Body of pancreas (tissue), 4 donors: ENCODE measurements at regions not wholly inside any gene's neighbourhood (a gene's known extent, or its start where the extent isn't known, plus 50 kb on each side); places are given as distances from the start of the nearest gene placed in this dataset.

Source experiments
- ATAC-seq: fragments of 150-250 bp; one replicate; pipeline ENCODE4 v1.9.1; 2016
- DNase-seq, 4 donors: peaks; one replicate each; pipeline ENCODE4 v3.0.0-alpha.2; 2019
- H3K27ac ChIP-seq, 4 donors: fragments of 200-600 bp; sonication (generic); 1 replicate in 3 of 4; 2 replicates in 1 of 4; pipeline versions ENCODE4 v1.5.1 to v1.6.1; 2016 to 2019; ENCODE audit warnings: mild to moderate bottlenecking in 1 of 4, mixed read lengths in 1 of 4, moderate library complexity in 1 of 4
- H3K27me3 ChIP-seq, 2 donors: fragments of 200-600 bp; sonication (generic); one replicate each; pipeline ENCODE4 v1.6.0; 2016; ENCODE audit warnings: mild to moderate bottlenecking in 1 of 2
- H3K36me3 ChIP-seq, 2 donors: fragments of 200-600 bp; sonication (generic); replicated peaks in 1 of 2; 2 replicates each; pipeline ENCODE4 v1.5.1; 2016; ENCODE audit warnings: low read depth in 2 of 2; ENCODE audit not compliant: insufficient read depth in 1 of 2
- H3K4me1 ChIP-seq: fragments of 200-600 bp; sonication (generic); one replicate; pipeline ENCODE4 v1.6.0; 2016
- H3K4me3 ChIP-seq, 2 donors: fragments of 200-600 bp; sonication (generic); 1 replicate in 1 of 2; 2 replicates in 1 of 2; pipeline ENCODE4 v1.5.1; 2016 to 2019
- H3K9me3 ChIP-seq, 3 donors: fragments of 200-600 bp; sonication (generic); 1 replicate in 2 of 3; 2 replicates in 1 of 3; pipeline ENCODE4 v1.5.1; 2016
- CTCF ChIP-seq, 7 experiments: fragments of 450-650 bp in 4 of 7; fragments of 200-600 bp in 3 of 7; sonication (generic) in 3 of 7; IDR thresholded peaks; one replicate each; pipeline ENCODE4 v1.5.1; 2016 to 2019; ENCODE audit warnings: antibody characterized with exemption in 7 of 7
- POLR2A ChIP-seq, 3 donors: fragments of 450-650 bp; IDR thresholded peaks; one replicate each; pipeline ENCODE4 v1.6.1; 2016; ENCODE audit warnings: antibody characterized with exemption in 3 of 3, mild to moderate bottlenecking in 2 of 3
- WGBS, 2 donors: methylation state at CpG; one replicate each; pipeline ENCODE4 v1.1.5; 2017; 5-methylcytosine and 5-hydroxymethylcytosine counted together
- intact Hi-C: fragments of 100-400 bp; cut with DNase I; formaldehyde crosslinking; loops from one replicate; pipeline ENCODE4 v1.15.1; 2023

GRCh38 chr6:153840039-153840850 is 198.8 kb upstream of the OPRM1 start:
- Histone ChIP-seq H3K9me3 (no peaks in the 10 kb centered on the region), H3K4me3 (no peak overlapping the region), H3K36me3 (no peaks in the 10 kb centered on the region), H3K27me3 (no peaks in the 10 kb centered on the region), H3K27ac (no peak overlapping the region), H3K4me1 (no peaks in the 10 kb centered on the region)
- 38% methylated on average over 3 of the region's 3 CpGs for WGBS, 2 donors
- intact Hi-C loops = no loop called here
- TF ChIP-seq POLR2A (IDR thresholded peaks at IDR 0.05) = no peak
- TF ChIP-seq CTCF (IDR thresholded peaks at IDR 0.05) = no peak
- DNase-seq (no peak), ATAC-seq (peak; percentile 35)

GRCh38 chr6:153832543-153832942 is 206.5 kb upstream of the OPRM1 start:
- no peaks in the 10 kb centered on the region for H3K27me3 ChIP-seq
- no peaks in the 10 kb centered on the region for H3K4me1 ChIP-seq
- intact Hi-C loops = no loop called here
- H3K9me3 ChIP-seq = no peaks in the 10 kb centered on the region
- no peak overlapping the region for H3K27ac ChIP-seq
- ATAC-seq (no peak), DNase-seq (no peak)
- WGBS, 2 donors = 86 to 90% methylated on average over 9 of the region's 9 CpGs
- H3K36me3 ChIP-seq = no peaks in the 10 kb centered on the region
- TF ChIP-seq POLR2A (IDR thresholded peaks at IDR 0.05) (no peak), CTCF (IDR thresholded peaks at IDR 0.05) (no peak)
- H3K4me3 ChIP-seq = no peak overlapping the region

GRCh38 chr6:153831350-153832078 is 207.5 kb upstream of the OPRM1 start:
- no peaks in the 10 kb centered on the region for H3K36me3 ChIP-seq
- no peak for ATAC-seq
- H3K4me3 ChIP-seq = no peak overlapping the region
- no peak overlapping the region for H3K27ac ChIP-seq
- DNase-seq = no peak
- 77 to 89% methylated on average over 5 of the region's 5 CpGs for WGBS, 2 donors
- no peaks in the 10 kb centered on the region for H3K27me3 ChIP-seq
- no peaks in the 10 kb centered on the region for H3K9me3 ChIP-seq
- H3K4me1 ChIP-seq = no peaks in the 10 kb centered on the region
- TF ChIP-seq CTCF (IDR thresholded peaks at IDR 0.05) (no peak), POLR2A (IDR thresholded peaks at IDR 0.05) (no peak)
- intact Hi-C loops = no loop called here

- WGBS, 2 donors = 95% methylated on average over 3 of the region's 3 CpGs
- no peak for DNase-seq
- Histone ChIP-seq H3K36me3 (no peaks in the 10 kb centered on the region), H3K4me1 (peaks cover 19% of the 10 kb centered on the region), H3K27me3 (no peaks in the 10 kb centered on the region), H3K27ac (no peak overlapping the region), H3K9me3 (peaks cover 0 to 15% (median 0%) of the 10 kb centered on the region in 3 donors), H3K4me3 (no peak overlapping the region)
- TF ChIP-seq POLR2A (IDR thresholded peaks at IDR 0.05) = no peak
- no peak for TF ChIP-seq CTCF (IDR thresholded peaks at IDR 0.05)
- intact Hi-C loops = no loop called here
- no peak for ATAC-seq
Observed at GRCh38 chr6:153817173-153817572, 221.9 kb upstream of the OPRM1 start.
